Breast epithelium (tissue), 4 donors: ENCODE measurements at regions not wholly inside any gene's neighbourhood (a gene's known extent, or its start where the extent isn't known, plus 50 kb on each side); places are given as distances from the start of the nearest gene placed in this dataset.

Experiments
- DNase-seq, 2 donors: peaks; one replicate each; pipeline ENCODE4 v3.0.0-alpha.2; 2019; ENCODE audit warnings: low spot score in 2 of 2
- H3K27ac ChIP-seq, 2 donors: fragments of 200-600 bp; sonication (generic) in 1 of 2; one replicate each; pipeline ENCODE4 v1.5.1; 2016 to 2019; ENCODE audit warnings: mild to moderate bottlenecking in 1 of 2
- H3K27me3 ChIP-seq, 2 donors: fragments of 200-600 bp; sonication (generic) in 1 of 2; one replicate each; pipeline versions ENCODE4 v1.5.1 to v1.6.0; 2017 to 2019; ENCODE audit warnings: control low read depth in 1 of 2, mild to moderate bottlenecking in 1 of 2
- H3K36me3 ChIP-seq: fragments of 200-600 bp; one replicate; pipeline ENCODE4 v1.5.1; 2019
- H3K4me1 ChIP-seq, 2 donors: fragments of 200-600 bp; sonication (generic); one replicate each; pipeline ENCODE4 v1.5.1; 2016 to 2019; ENCODE audit warnings: control low read depth in 1 of 2
- H3K4me3 ChIP-seq, 3 donors: fragments of 200-600 bp; sonication (generic); 1 replicate in 2 of 3; 2 replicates in 1 of 3; pipeline ENCODE4 v1.5.1; 2016 to 2019; ENCODE audit warnings: mild to moderate bottlenecking in 3 of 3, moderate library complexity in 2 of 3
- H3K9me3 ChIP-seq, 2 donors: fragments of 200-600 bp; sonication (generic) in 1 of 2; one replicate each; pipeline ENCODE4 v1.5.1; 2016 to 2019; ENCODE audit warnings: control low read depth in 1 of 2
- POLR2A ChIP-seq: fragments of 450-650 bp; IDR thresholded peaks from one replicate; pipeline ENCODE4 v1.6.1; 2016; ENCODE audit warnings: antibody characterized with exemption, mild to moderate bottlenecking, moderate library complexity
- POLR2AphosphoS5 ChIP-seq, 3 donors: sonication (generic); formaldehyde crosslinking; IDR thresholded peaks; one replicate each; pipeline ENCODE4 v1.6.1; 2017; ENCODE audit warnings: antibody characterized with exemption in 3 of 3
- intact Hi-C: fragments of 100-400 bp; cut with DNase I; formaldehyde crosslinking; loops from one replicate; pipeline ENCODE4 v1.15.1; 2023; ENCODE audit warnings: low total_unique reads
- TF ChIP-seq, protein P1 (sequence below), 3 donors: fragments of 450-650 bp; IDR thresholded peaks; one replicate each; pipeline ENCODE4 v1.5.1; 2016 to 2017; ENCODE audit warnings: antibody characterized with exemption in 3 of 3, mild to moderate bottlenecking in 3 of 3, moderate library complexity in 3 of 3

DNA sequence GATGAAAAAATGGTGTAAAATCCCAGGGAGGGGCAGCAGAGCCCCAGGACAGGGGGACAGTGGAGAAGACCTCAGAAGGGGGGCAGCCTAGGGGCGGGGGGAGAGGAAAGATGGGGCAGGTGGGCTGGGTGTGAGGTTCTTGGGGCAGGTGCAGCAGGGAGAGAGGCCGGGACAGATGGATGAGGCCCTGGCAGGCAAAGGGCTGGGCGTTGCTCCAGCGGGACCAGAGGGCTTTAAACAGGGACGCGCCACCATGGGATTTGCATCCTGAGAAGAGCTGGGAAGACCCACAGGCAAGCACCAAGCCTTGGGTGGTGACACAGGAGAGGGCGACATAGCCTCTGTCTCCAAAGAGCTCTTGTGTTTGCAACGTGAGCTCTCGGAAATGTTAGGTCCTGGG lies 1342.8 kb downstream of the TBC1D22A start:
- no peak for DNase-seq
- peaks cover 0 to 9% of the 10 kb centered on the region in 2 donors for H3K9me3 ChIP-seq
- no peak overlapping the region for H3K4me3 ChIP-seq
- no peaks in the 10 kb centered on the region for H3K4me1 ChIP-seq
- TF ChIP-seq, protein P1, sequence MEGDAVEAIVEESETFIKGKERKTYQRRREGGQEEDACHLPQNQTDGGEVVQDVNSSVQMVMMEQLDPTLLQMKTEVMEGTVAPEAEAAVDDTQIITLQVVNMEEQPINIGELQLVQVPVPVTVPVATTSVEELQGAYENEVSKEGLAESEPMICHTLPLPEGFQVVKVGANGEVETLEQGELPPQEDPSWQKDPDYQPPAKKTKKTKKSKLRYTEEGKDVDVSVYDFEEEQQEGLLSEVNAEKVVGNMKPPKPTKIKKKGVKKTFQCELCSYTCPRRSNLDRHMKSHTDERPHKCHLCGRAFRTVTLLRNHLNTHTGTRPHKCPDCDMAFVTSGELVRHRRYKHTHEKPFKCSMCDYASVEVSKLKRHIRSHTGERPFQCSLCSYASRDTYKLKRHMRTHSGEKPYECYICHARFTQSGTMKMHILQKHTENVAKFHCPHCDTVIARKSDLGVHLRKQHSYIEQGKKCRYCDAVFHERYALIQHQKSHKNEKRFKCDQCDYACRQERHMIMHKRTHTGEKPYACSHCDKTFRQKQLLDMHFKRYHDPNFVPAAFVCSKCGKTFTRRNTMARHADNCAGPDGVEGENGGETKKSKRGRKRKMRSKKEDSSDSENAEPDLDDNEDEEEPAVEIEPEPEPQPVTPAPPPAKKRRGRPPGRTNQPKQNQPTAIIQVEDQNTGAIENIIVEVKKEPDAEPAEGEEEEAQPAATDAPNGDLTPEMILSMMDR (IDR thresholded peaks at IDR 0.05): no peak
- TF ChIP-seq POLR2A: no peak
- H3K27ac ChIP-seq: no peak overlapping the region
- peaks cover 0 to 58% of the 10 kb centered on the region in 2 donors for H3K27me3 ChIP-seq
- intact Hi-C loops: no loop called here
- no peaks in the 10 kb centered on the region for H3K36me3 ChIP-seq

DNA sequence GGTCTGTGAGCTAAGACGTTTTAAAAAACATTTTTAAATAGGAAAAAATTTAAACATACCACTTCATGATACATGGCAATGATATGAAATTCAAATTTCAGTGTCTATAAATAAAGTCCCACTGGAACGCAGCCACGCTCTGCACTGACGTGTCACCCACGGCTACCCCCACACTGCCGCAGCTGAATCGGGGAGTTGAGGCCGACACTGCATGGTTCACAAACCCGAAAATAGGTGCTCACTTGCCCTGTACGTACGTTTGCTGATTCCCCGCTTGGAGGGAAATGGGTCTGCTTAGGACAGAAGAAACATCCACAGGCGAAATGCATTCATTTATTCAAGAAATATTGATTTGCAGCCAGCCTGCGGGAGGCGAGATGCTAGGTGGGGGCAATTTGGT lies 1342.3 kb downstream of the TBC1D22A start:
- Histone ChIP-seq H3K4me3 (no peak overlapping the region), H3K9me3 (peaks cover 0 to 9% of the 10 kb centered on the region in 2 donors), H3K36me3 (no peaks in the 10 kb centered on the region), H3K27me3 (peaks cover 0 to 63% of the 10 kb centered on the region in 2 donors), H3K27ac (no peak overlapping the region), H3K4me1 (no peaks in the 10 kb centered on the region)
- TF ChIP-seq POLR2A (no peak), POLR2AphosphoS5 (IDR thresholded peaks at IDR 0.05) (no peak)
- TF ChIP-seq, protein P1 (IDR thresholded peaks at IDR 0.05): no peak
- intact Hi-C loops: no loop called here
- no peak for DNase-seq

DNA sequence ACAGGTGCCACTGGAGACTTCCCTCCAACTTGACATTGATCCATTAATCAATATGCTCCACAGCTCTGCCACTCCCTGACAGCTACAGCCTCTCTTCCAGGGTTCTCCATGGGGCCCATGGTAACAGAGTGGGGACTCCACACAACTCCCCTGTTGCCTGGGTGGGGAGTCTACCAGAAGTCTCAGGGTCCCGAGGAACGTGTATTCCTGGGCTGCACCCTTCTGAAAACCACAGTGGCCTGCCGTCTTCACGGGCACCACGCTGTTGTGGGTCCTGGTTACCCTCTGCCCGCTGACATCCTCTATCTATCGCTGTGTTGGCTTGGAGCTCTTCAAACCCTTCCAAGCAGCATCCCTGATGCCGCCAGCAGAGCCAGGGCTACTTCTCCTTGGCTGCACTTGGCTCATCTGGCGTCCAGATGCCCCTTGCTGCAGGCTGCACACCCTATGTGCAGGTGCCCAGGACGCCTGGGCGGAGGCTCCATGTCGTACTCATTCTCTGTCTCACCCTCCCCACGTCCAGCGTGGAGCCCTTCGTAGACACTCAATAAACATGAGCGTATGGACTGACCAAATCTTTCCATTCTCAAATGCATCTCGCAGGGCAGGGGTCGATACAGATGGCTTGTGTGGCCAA lies 1341.8 kb downstream of the TBC1D22A start:
- intact Hi-C loops: no loop called here
- Histone ChIP-seq H3K4me3 (no peak overlapping the region), H3K27ac (no peak overlapping the region), H3K9me3 (peaks cover 0 to 7% of the 10 kb centered on the region in 2 donors), H3K27me3 (peaks cover 0 to 68% of the 10 kb centered on the region in 2 donors), H3K4me1 (no peaks in the 10 kb centered on the region), H3K36me3 (no peaks in the 10 kb centered on the region)
- TF ChIP-seq POLR2A: no peak
- no peak for TF ChIP-seq POLR2AphosphoS5 (IDR thresholded peaks at IDR 0.05)
- TF ChIP-seq, protein P1 (IDR thresholded peaks at IDR 0.05): no peak
- no peak for DNase-seq

DNA sequence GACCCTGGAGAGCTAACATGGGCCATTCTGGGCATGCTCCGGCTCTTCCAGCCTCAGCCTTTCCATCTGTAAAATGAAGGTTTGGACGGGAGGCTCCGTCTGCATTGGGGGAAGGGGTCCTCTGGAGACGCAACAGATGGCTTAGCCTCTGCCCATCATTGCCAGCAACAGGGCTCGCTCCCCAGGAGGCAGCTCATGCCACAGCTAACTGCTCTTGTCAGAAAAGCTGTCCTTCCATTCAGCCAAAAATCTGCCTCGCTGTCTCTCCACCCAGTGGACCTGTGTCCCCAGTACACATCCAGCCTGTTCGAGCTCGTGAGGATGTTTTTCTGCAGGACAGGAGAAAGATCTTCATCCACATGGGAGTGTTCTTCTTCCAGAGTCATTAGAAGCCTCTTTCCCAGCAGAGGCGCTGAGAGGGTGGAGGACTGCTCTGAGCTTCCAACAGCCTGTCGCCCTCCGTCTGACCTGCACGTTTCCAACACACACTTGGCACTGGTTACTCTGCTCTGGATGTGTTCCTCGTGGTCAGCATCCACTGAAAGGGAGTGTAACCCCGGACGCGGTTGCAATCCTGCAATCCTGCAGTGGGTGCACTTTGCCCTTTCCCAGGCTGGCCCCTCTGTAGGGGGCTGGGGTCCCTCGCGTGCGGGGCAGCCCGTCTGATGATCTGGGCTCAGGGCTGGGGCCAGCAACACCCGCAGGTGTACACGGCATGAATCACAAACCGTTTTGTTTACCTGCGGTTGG lies 1340.9 kb downstream of the TBC1D22A start:
- TF ChIP-seq POLR2A: no peak
- TF ChIP-seq POLR2AphosphoS5 (IDR thresholded peaks at IDR 0.05): no peak
- TF ChIP-seq, protein P1 (IDR thresholded peaks at IDR 0.05): no peak
- no peak for DNase-seq

DNA sequence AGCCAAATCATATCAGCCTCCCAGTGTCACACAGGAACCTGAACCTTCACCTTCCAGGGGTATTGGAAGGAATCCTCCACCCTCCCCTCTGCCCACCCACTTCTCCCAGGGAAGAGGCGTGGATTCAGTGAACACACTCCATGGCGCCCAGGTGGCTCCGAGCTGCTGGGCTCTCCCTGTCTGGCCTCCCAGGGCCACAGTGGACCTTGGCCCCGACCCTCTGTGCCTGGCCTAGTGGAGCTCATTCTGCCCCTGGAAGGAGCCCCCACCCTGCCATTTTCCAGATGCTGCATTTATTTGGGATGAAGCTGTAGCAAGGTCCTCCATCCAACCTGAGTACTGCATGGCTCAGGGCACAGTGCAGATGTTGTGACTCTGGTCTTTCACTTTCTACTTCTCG lies 1340.1 kb downstream of the TBC1D22A start:
- intact Hi-C loops: no loop called here
- DNase-seq: no peak
- peaks cover 0 to 81% of the 10 kb centered on the region in 2 donors for H3K27me3 ChIP-seq
- no peaks in the 10 kb centered on the region for H3K9me3 ChIP-seq
- no peak overlapping the region for H3K4me3 ChIP-seq
- no peaks in the 10 kb centered on the region for H3K4me1 ChIP-seq
- TF ChIP-seq POLR2A: no peak
- TF ChIP-seq POLR2AphosphoS5 (IDR thresholded peaks at IDR 0.05): no peak
- TF ChIP-seq, protein P1 (IDR thresholded peaks at IDR 0.05): no peak
- no peaks in the 10 kb centered on the region for H3K36me3 ChIP-seq
- H3K27ac ChIP-seq: no peak overlapping the region

More for the DNA sequence above, 1340.9 kb downstream of the TBC1D22A start:
- Histone ChIP-seq H3K27ac (no peak overlapping the region), H3K36me3 (no peaks in the 10 kb centered on the region), H3K27me3 (peaks cover 0 to 77% of the 10 kb centered on the region in 2 donors), H3K4me3 (no peak overlapping the region), H3K9me3 (no peaks in the 10 kb centered on the region), H3K4me1 (no peaks in the 10 kb centered on the region)
- intact Hi-C loops: no loop called here
